ENCODE measurements at regions not wholly inside any gene's neighbourhood (a gene's known extent, or its start where the extent isn't known, plus 50 kb on each side); places are given as distances from the start of the nearest gene placed in this dataset.
"Not testable (repeated sequence)": the region's sequence is repeated elsewhere in the genome, so short reads cannot be mapped to it uniquely, and the experiment has no call there.

GRCh38 chr3:43236008-43236407 is 50.3 kb upstream of the SNRK start:
- no peak for DNase-seq (ENCODE audit: low spot score)

GRCh38 chr3:43233062-43233461 is 53.3 kb upstream of the SNRK start:
- DNase-seq (ENCODE audit: low spot score): no peak

GRCh38 chr3:43231276-43232000 is 54.9 kb upstream of the SNRK start:
- DNase-seq (ENCODE audit: low spot score): no peak

- not testable (repeated sequence) for DNase-seq (ENCODE audit: low spot score)
Measured at GRCh38 chr3:43229865-43230264, 56.5 kb upstream of the SNRK start.

- not testable (repeated sequence) for DNase-seq (ENCODE audit: low spot score)
Measured at GRCh38 chr3:43227685-43228084, 58.7 kb upstream of the SNRK start.

GRCh38 chr3:43224405-43225073 is 61.8 kb upstream of the SNRK start:
- no peak for DNase-seq (ENCODE audit: low spot score)

GRCh38 chr3:43223670-43224364 is 62.5 kb upstream of the SNRK start:
- DNase-seq (ENCODE audit: low spot score): no peak

- no peak for DNase-seq (ENCODE audit: low spot score)
Measured at GRCh38 chr3:43222590-43222989, 63.8 kb upstream of the SNRK start.

- DNase-seq (ENCODE audit: low spot score): no peak
Measured at GRCh38 chr3:43221076-43221475, 65.3 kb upstream of the SNRK start.

- no peak for DNase-seq (ENCODE audit: low spot score)
Measured at GRCh38 chr3:43219616-43220015, 66.7 kb upstream of the SNRK start.

GRCh38 chr3:43218921-43219320 is 67.4 kb upstream of the SNRK start:
- no peak for DNase-seq (ENCODE audit: low spot score)

GRCh38 chr3:43218156-43218555 is 68.2 kb upstream of the SNRK start:
- DNase-seq (ENCODE audit: low spot score): no peak

GRCh38 chr3:43217633-43218032 is 68.7 kb upstream of the SNRK start:
- no peak for DNase-seq (ENCODE audit: low spot score)

- DNase-seq (ENCODE audit: low spot score): no peak
Measured at GRCh38 chr3:43217206-43217605, 69.1 kb upstream of the SNRK start.

- no peak for DNase-seq (ENCODE audit: low spot score)
Measured at GRCh38 chr3:43215663-43216275, 70.6 kb upstream of the SNRK start.

- no peak for DNase-seq (ENCODE audit: low spot score)
Measured at GRCh38 chr3:43215138-43215537, 71.2 kb upstream of the SNRK start.

GRCh38 chr3:43214616-43215015 is 71.7 kb upstream of the SNRK start:
- DNase-seq (ENCODE audit: low spot score): no peak

- no peak for DNase-seq (ENCODE audit: low spot score)
Measured at GRCh38 chr3:43213631-43214030, 72.7 kb upstream of the SNRK start.

- DNase-seq (ENCODE audit: low spot score): no peak
Measured at GRCh38 chr3:43212914-43213611, 73.3 kb upstream of the SNRK start.

- DNase-seq (ENCODE audit: low spot score): no peak
Measured at GRCh38 chr3:43211681-43212080, 74.7 kb upstream of the SNRK start.

- no peak for DNase-seq (ENCODE audit: low spot score)
Measured at GRCh38 chr3:43210049-43211027, 76.0 kb upstream of the SNRK start.
